ENCODE measurements at regions not wholly inside any gene's neighbourhood (a gene's known extent, or its start where the extent isn't known, plus 50 kb on each side); places are given as distances from the start of the nearest gene placed in this dataset.
"Not testable (repeated sequence)": the region's sequence is repeated elsewhere in the genome, so short reads cannot be mapped to it uniquely, and the experiment has no call there.

GRCh38 chr1:219415433-219415832 lies 197.5 kb downstream of the ZC3H11B start:
- Histone ChIP-seq H3K4me3 (ENCODE audit: low read length in 2 of 2) (no peak overlapping the region), H3K27me3 (ENCODE audit: control insufficient read depth in 2 of 2, insufficient read depth in 2 of 2, low read length in 2 of 2) (no peaks in the 10 kb centered on the region)

DNA sequence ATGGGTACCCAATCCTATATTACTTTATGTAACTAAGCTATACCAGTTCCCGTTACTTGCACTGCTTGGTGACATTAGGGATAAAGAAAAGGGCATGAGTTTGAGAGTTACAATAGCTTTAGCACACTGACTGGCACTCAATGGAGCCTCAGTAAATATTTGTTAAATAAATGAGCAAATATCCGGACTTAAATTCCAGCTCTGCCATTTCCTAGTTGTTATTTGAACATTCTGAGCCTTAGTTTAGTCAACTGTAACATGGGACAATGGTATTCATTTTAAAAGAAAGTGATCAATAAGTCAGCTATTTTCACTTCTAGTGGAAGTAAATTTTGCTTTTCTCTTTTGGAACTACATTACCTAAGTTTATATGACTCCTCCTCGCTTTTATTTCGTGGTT lies 198.7 kb downstream of the ZC3H11B start:
- Histone ChIP-seq H3K27ac (ENCODE audit: low read depth in 2 of 2, low read length in 2 of 2) (no peak overlapping the region), H3K27me3 (ENCODE audit: control insufficient read depth in 2 of 2, insufficient read depth in 2 of 2, low read length in 2 of 2) (no peaks in the 10 kb centered on the region), H3K9ac (ENCODE audit: low read depth in 1 of 2, low read length in 2 of 2) (no peak overlapping the region), H3K9me3 (ENCODE audit: control insufficient read depth in 2 of 2, low read length in 2 of 2) (no peaks in the 10 kb centered on the region), H3K36me3 (ENCODE audit: control insufficient read depth in 2 of 2, insufficient read depth in 2 of 2, low read length in 2 of 2) (no peaks in the 10 kb centered on the region), H3K4me1 (ENCODE audit: control insufficient read depth in 2 of 2, insufficient read depth in 2 of 2, low read length in 2 of 2) (no peaks in the 10 kb centered on the region), H3K4me3 (ENCODE audit: low read length in 2 of 2) (no peak overlapping the region)

More at GRCh38 chr1:219415433-219415832, 197.5 kb downstream of the ZC3H11B start:
- Histone ChIP-seq H3K9me3 (ENCODE audit: control insufficient read depth in 2 of 2, low read length in 2 of 2) (no peaks in the 10 kb centered on the region), H3K9ac (ENCODE audit: low read depth in 1 of 2, low read length in 2 of 2) (no peak overlapping the region), H3K27ac (ENCODE audit: low read depth in 2 of 2, low read length in 2 of 2) (no peak overlapping the region), H3K36me3 (ENCODE audit: control insufficient read depth in 2 of 2, insufficient read depth in 2 of 2, low read length in 2 of 2) (no peaks in the 10 kb centered on the region), H3K4me1 (ENCODE audit: control insufficient read depth in 2 of 2, insufficient read depth in 2 of 2, low read length in 2 of 2) (no peaks in the 10 kb centered on the region)

DNA sequence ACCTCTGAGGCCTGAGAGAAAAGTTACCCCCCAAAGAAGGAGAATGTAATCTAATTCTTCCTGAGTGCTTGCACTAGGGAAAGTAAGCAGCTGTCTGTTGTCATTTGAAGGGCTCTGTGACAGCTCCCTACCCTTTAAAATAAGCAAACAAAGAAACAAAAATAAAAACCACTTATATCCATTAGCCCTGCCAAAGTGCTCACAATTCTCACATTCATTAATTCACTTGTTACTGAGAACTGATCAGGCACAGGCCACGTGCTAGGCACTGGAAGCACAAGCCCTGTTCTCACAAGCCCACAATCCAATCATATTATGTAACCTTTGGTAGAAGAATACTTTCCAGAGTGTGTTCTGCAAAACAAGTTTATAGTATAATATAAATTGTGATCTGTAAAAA lies 199.4 kb downstream of the ZC3H11B start:
- no peaks in the 10 kb centered on the region for H3K4me1 ChIP-seq (ENCODE audit: control insufficient read depth in 2 of 2, insufficient read depth in 2 of 2, low read length in 2 of 2)
- H3K9ac ChIP-seq (ENCODE audit: low read depth in 1 of 2, low read length in 2 of 2), result no peak overlapping the region
- no peak overlapping the region for H3K4me3 ChIP-seq (ENCODE audit: low read length in 2 of 2)
- H3K9me3 ChIP-seq (ENCODE audit: control insufficient read depth in 2 of 2, low read length in 2 of 2), result no peaks in the 10 kb centered on the region
- no peaks in the 10 kb centered on the region for H3K36me3 ChIP-seq (ENCODE audit: control insufficient read depth in 2 of 2, insufficient read depth in 2 of 2, low read length in 2 of 2)
- no peak overlapping the region for H3K27ac ChIP-seq (ENCODE audit: low read depth in 2 of 2, low read length in 2 of 2)
- no peaks in the 10 kb centered on the region for H3K27me3 ChIP-seq (ENCODE audit: control insufficient read depth in 2 of 2, insufficient read depth in 2 of 2, low read length in 2 of 2)

GRCh38 chr1:219412772-219413171 lies 200.1 kb downstream of the ZC3H11B start:
- Histone ChIP-seq H3K4me1 (ENCODE audit: control insufficient read depth in 2 of 2, insufficient read depth in 2 of 2, low read length in 2 of 2) (no peaks in the 10 kb centered on the region), H3K36me3 (ENCODE audit: control insufficient read depth in 2 of 2, insufficient read depth in 2 of 2, low read length in 2 of 2) (no peaks in the 10 kb centered on the region), H3K4me3 (ENCODE audit: low read length in 2 of 2) (no peak overlapping the region), H3K9me3 (ENCODE audit: control insufficient read depth in 2 of 2, low read length in 2 of 2) (no peaks in the 10 kb centered on the region), H3K9ac (ENCODE audit: low read depth in 1 of 2, low read length in 2 of 2) (no peak overlapping the region), H3K27ac (ENCODE audit: low read depth in 2 of 2, low read length in 2 of 2) (no peak overlapping the region), H3K27me3 (ENCODE audit: control insufficient read depth in 2 of 2, insufficient read depth in 2 of 2, low read length in 2 of 2) (no peaks in the 10 kb centered on the region)

DNA sequence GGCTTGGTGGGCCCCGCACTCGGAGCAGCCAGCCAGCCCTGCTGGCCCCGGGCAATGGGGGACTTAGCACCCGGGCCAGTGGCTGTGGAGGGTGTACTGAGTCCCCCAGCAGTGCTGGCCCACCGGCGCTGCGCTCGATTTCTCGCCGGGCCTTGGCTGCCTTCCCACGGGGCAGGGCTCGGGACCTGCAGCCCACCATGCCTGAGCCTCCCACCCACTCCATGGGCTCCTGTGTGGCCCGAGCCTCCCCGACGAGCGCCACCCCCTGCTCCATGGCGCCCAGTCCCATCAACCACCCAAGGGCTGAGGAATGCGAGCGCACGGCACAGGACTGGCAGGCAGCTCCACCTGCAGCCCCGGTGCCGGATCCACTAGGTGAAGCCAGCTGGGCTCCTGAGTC lies 202.2 kb downstream of the ZC3H11B start:
- not testable (repeated sequence) for H3K27ac ChIP-seq (ENCODE audit: low read depth in 2 of 2, low read length in 2 of 2); H3K4me1 ChIP-seq (ENCODE audit: control insufficient read depth in 2 of 2, insufficient read depth in 2 of 2, low read length in 2 of 2); H3K27me3 ChIP-seq (ENCODE audit: control insufficient read depth in 2 of 2, insufficient read depth in 2 of 2, low read length in 2 of 2); H3K4me3 ChIP-seq (ENCODE audit: low read length in 2 of 2); H3K36me3 ChIP-seq (ENCODE audit: control insufficient read depth in 2 of 2, insufficient read depth in 2 of 2, low read length in 2 of 2); H3K9me3 ChIP-seq (ENCODE audit: control insufficient read depth in 2 of 2, low read length in 2 of 2); H3K9ac ChIP-seq (ENCODE audit: low read depth in 1 of 2, low read length in 2 of 2)

DNA sequence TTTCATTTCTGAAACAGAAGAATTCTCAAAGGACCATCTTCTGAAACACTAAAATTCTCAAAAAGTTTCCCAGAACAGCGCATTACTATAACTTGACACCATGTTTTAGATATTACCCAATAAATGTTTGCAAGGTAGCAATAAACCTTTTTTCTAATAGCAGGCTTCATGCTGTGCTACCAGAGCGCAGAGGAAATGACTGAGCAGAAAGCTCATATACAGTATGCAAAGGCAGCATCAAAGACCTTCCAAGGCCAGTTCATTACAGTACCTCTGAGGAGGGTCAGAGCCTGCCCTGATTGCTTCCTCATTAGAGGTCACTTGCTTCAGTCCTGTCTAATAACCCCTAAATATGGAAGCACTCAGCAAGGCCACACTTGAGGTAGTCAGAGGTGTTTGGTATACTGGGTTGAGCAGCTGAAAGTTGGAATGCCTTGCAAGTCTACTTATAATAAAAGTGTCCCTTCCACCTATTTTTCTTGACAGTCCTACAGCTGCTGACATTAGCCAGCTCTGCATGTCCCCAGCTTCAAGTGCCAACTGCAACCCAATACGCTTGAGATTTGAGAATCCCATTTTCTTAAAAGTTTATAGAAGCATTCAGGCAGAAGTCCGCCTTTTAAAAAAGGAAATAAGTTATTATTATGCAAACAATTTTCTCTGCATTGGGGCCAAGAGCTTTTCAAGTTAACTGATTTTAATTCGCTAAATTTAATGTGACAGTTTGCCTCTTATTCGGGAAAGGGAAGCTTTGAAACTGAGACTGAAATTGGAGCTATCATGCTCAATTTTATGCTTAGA lies 207.2 kb downstream of the ZC3H11B start:
- no peaks in the 10 kb centered on the region for H3K36me3 ChIP-seq (ENCODE audit: control insufficient read depth in 2 of 2, insufficient read depth in 2 of 2, low read length in 2 of 2)
- H3K27me3 ChIP-seq (ENCODE audit: control insufficient read depth in 2 of 2, insufficient read depth in 2 of 2, low read length in 2 of 2), result no peaks in the 10 kb centered on the region
- H3K9me3 ChIP-seq (ENCODE audit: control insufficient read depth in 2 of 2, low read length in 2 of 2), result no peaks in the 10 kb centered on the region
- no peaks in the 10 kb centered on the region for H3K4me1 ChIP-seq (ENCODE audit: control insufficient read depth in 2 of 2, insufficient read depth in 2 of 2, low read length in 2 of 2)
- H3K27ac ChIP-seq (ENCODE audit: low read depth in 2 of 2, low read length in 2 of 2), result no peak overlapping the region
- H3K9ac ChIP-seq (ENCODE audit: low read depth in 1 of 2, low read length in 2 of 2), result no peak overlapping the region
- H3K4me3 ChIP-seq (ENCODE audit: low read length in 2 of 2), result no peak overlapping the region

DNA sequence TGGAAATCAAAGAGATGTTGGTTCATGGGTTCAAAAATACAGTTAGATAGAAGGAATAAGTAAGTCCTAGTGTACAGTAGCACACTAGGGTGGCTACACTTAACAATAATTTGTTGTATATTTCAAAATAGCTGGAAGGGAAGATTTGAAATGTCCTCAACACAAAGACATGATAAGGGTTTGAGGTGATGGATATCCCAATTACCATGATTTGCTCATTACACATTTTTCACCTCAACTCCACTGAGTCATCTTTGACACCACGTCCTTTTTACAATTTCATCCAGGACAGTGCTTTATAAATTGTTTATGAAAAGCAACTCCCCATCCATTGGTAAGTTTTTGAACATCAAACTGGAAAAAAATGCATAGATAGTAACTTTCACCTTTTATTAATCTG lies 208.3 kb downstream of the ZC3H11B start:
- no peaks in the 10 kb centered on the region for H3K36me3 ChIP-seq (ENCODE audit: control insufficient read depth in 2 of 2, insufficient read depth in 2 of 2, low read length in 2 of 2)
- no peaks in the 10 kb centered on the region for H3K27me3 ChIP-seq (ENCODE audit: control insufficient read depth in 2 of 2, insufficient read depth in 2 of 2, low read length in 2 of 2)

DNA sequence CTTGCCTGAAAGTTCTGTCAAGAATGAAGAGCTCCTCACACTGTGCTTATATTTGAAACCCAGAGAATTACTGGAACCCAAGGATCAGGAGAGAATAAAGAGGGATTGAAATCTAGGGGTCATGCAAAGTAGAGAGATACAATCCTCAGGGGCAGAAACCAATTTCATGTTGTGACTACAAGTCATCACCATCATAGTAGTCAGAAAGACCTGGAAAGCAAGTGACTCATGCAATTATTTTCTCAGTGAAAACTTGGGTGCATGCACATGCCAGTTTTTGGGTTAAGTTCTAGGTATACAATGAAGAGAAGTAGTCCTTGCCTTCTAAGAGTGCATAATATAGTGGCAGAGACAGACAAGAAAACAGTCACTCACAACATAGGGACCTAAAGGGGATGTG lies 210.0 kb downstream of the ZC3H11B start:
- Histone ChIP-seq H3K9me3 (ENCODE audit: control insufficient read depth in 2 of 2, low read length in 2 of 2) (peaks cover 0 to 3% of the 10 kb centered on the region in 2 donors), H3K9ac (ENCODE audit: low read depth in 1 of 2, low read length in 2 of 2) (no peak overlapping the region), H3K4me1 (ENCODE audit: control insufficient read depth in 2 of 2, insufficient read depth in 2 of 2, low read length in 2 of 2) (no peaks in the 10 kb centered on the region), H3K36me3 (ENCODE audit: control insufficient read depth in 2 of 2, insufficient read depth in 2 of 2, low read length in 2 of 2) (no peaks in the 10 kb centered on the region), H3K27me3 (ENCODE audit: control insufficient read depth in 2 of 2, insufficient read depth in 2 of 2, low read length in 2 of 2) (no peaks in the 10 kb centered on the region), H3K4me3 (ENCODE audit: low read length in 2 of 2) (no peak overlapping the region), H3K27ac (ENCODE audit: low read depth in 2 of 2, low read length in 2 of 2) (no peak overlapping the region)

More for the DNA sequence above, 208.3 kb downstream of the ZC3H11B start:
- no peak overlapping the region for H3K4me3 ChIP-seq (ENCODE audit: low read length in 2 of 2)
- no peaks in the 10 kb centered on the region for H3K9me3 ChIP-seq (ENCODE audit: control insufficient read depth in 2 of 2, low read length in 2 of 2)
- H3K4me1 ChIP-seq (ENCODE audit: control insufficient read depth in 2 of 2, insufficient read depth in 2 of 2, low read length in 2 of 2), result no peaks in the 10 kb centered on the region
- no peak overlapping the region for H3K27ac ChIP-seq (ENCODE audit: low read depth in 2 of 2, low read length in 2 of 2)
- H3K9ac ChIP-seq (ENCODE audit: low read depth in 1 of 2, low read length in 2 of 2), result no peak overlapping the region

DNA sequence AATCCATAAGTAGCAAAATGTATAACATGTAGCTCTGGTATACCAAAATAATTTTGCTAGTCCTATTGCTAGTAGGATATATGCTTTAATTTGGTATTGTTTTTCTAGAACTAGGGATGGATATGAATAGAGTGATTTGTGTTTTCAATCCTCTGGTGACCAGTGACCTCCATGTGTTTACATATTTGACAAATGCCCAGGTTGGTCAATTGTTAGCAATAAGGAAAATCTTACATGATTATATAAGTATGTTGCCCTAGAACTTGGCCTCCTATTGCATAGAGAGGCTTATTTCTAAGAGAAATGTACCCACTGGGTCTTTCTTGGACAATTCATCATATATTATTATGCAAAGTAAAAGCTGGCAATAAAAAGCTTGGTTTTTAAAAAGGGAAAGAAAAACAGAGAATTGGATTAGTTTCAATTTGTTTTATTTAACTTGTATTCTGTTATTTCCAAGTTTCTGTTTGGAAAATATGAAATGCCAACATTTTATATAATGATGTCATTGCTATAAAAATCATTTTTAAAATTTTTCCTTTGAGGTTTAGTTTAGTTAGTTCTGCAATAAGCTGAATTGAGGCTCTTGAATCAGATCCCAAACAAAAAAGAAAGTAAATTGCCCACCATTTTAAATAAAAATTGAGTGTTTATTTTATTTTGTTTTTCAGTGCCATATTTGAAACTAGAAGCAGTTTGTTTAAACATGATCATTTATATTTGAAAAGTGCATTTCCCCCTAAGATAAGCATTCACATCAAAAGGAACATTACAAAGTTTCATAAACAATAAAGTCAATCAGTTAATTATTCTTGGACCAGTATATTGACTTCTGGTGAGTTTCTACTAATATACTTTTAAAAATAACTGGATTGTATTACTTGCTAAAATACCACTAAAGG lies 210.9 kb downstream of the ZC3H11B start:
- H3K9ac ChIP-seq (ENCODE audit: low read depth in 1 of 2, low read length in 2 of 2), result no peak overlapping the region
- H3K4me1 ChIP-seq (ENCODE audit: control insufficient read depth in 2 of 2, insufficient read depth in 2 of 2, low read length in 2 of 2), result no peaks in the 10 kb centered on the region
- no peak overlapping the region for H3K4me3 ChIP-seq (ENCODE audit: low read length in 2 of 2)
- no peaks in the 10 kb centered on the region for H3K27me3 ChIP-seq (ENCODE audit: control insufficient read depth in 2 of 2, insufficient read depth in 2 of 2, low read length in 2 of 2)
- H3K27ac ChIP-seq (ENCODE audit: low read depth in 2 of 2, low read length in 2 of 2), result no peak overlapping the region
- peaks cover 0 to 3% of the 10 kb centered on the region in 2 donors for H3K9me3 ChIP-seq (ENCODE audit: control insufficient read depth in 2 of 2, low read length in 2 of 2)
- H3K36me3 ChIP-seq (ENCODE audit: control insufficient read depth in 2 of 2, insufficient read depth in 2 of 2, low read length in 2 of 2), result no peaks in the 10 kb centered on the region

DNA sequence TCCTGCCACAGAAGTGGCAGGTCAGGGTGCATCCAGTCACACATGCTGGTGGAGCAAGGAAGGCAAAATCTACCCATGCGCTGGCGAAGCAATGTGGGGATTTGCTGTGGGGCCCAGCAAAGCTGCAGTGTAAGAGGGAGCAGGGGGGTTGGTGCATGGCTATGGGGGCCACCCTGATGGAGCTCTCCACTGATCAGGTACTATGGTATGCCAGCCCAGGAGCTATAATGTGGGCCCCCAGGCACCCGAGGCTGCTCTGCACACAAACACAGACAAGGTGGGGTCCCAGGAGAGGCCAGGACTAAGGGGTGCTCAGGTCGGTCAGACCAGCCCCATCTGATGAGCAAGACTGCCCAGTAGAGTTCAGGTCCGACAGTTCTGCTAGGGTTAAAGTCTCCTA lies 213.5 kb downstream of the ZC3H11B start:
- Histone ChIP-seq H3K36me3 (ENCODE audit: control insufficient read depth in 2 of 2, insufficient read depth in 2 of 2, low read length in 2 of 2) (no peaks in the 10 kb centered on the region), H3K27me3 (ENCODE audit: control insufficient read depth in 2 of 2, insufficient read depth in 2 of 2, low read length in 2 of 2) (no peaks in the 10 kb centered on the region), H3K9me3 (ENCODE audit: control insufficient read depth in 2 of 2, low read length in 2 of 2) (peaks cover 0 to 3% of the 10 kb centered on the region in 2 donors), H3K27ac (ENCODE audit: low read depth in 2 of 2, low read length in 2 of 2) (no peak overlapping the region), H3K9ac (ENCODE audit: low read depth in 1 of 2, low read length in 2 of 2) (no peak overlapping the region), H3K4me3 (ENCODE audit: low read length in 2 of 2) (no peak overlapping the region), H3K4me1 (ENCODE audit: control insufficient read depth in 2 of 2, insufficient read depth in 2 of 2, low read length in 2 of 2) (no peaks in the 10 kb centered on the region)

Data from mucosa of rectum (tissue), 2 donors.